Activated B cell treated with CpG ODN at 0.5 μM for 24 hours (primary cell): ENCODE measurements at regions not wholly inside any gene's neighbourhood (a gene's known extent, or its start where the extent isn't known, plus 50 kb on each side); places are given as distances from the start of the nearest gene placed in this dataset.

Source experiments
- ATAC-seq: fragments of 200-7000 bp; cut with Tn5 transposase; one replicate; pipeline ENCODE4 v1.10.0; 2021; ENCODE audit warnings: low read depth, mild to moderate bottlenecking, moderate library complexity
- CTCF ChIA-PET: fragments of 350-600 bp; sonication (Branson Sonifier 250); formaldehyde crosslinking; loops from one replicate; lab custom pipeline; 2021; ENCODE audit warnings: antibody characterized with exemption; lab: Charles Lee
- POLR2A ChIA-PET: fragments of 350-600 bp; sonication (Branson Sonifier 250); formaldehyde crosslinking; loops from one replicate; lab custom pipeline; 2021; ENCODE audit warnings: antibody characterized with exemption; lab: Charles Lee
- DNase-seq: peaks from one replicate; pipeline ENCODE4 v3.0.0; 2022
- H3K27ac Mint-ChIP-seq: one replicate; pipeline ENCODE4 v1.8.0; 2020; ENCODE audit warnings: mixed read lengths
- H3K27me3 Mint-ChIP-seq: one replicate; pipeline ENCODE4 v1.8.0; 2021; ENCODE audit warnings: mixed read lengths
- H3K36me3 Mint-ChIP-seq: one replicate; pipeline ENCODE4 v1.8.0; 2021; ENCODE audit warnings: low read depth, mixed read lengths
- H3K4me1 Mint-ChIP-seq: one replicate; pipeline ENCODE4 v1.8.0; 2021; ENCODE audit warnings: mixed read lengths
- H3K4me3 Mint-ChIP-seq: one replicate; pipeline ENCODE4 v1.8.0; 2020; ENCODE audit warnings: mild to moderate bottlenecking, mixed read lengths
- H3K9me3 Mint-ChIP-seq: one replicate; pipeline ENCODE4 v1.8.0; 2020; ENCODE audit warnings: mixed read lengths
- CTCF ChIP-seq: fragments of 200-600 bp; IDR thresholded peaks from one replicate; pipeline ENCODE4 v1.8.0; 2022; ENCODE audit warnings: antibody characterized with exemption, mild to moderate bottlenecking
- intact Hi-C: fragments of 100-400 bp; cut with micrococcal nuclease; formaldehyde crosslinking; loops from one replicate; pipeline ENCODE4 v1.15.1; 2024

GRCh38 chr1:29420202-29420601, 183.9 kb downstream of the PTPRU start:
- ATAC-seq (no peak), DNase-seq (no peak)
- no peaks in the 10 kb centered on the region for H3K9me3 Mint-ChIP-seq
- no peak for TF ChIP-seq CTCF
- H3K4me1 Mint-ChIP-seq: no peaks in the 10 kb centered on the region
- H3K36me3 Mint-ChIP-seq: no peaks in the 10 kb centered on the region
- POLR2A ChIA-PET: no interaction called here
- peaks cover 12% of the 10 kb centered on the region for H3K27me3 Mint-ChIP-seq
- H3K27ac Mint-ChIP-seq: no peak overlapping the region
- CTCF ChIA-PET: no interaction called here
- no peak overlapping the region for H3K4me3 Mint-ChIP-seq
- intact Hi-C loops: no loop called here

GRCh38 chr1:29417971-29418370, 181.6 kb downstream of the PTPRU start:
- intact Hi-C loops: no loop called here
- Mint-ChIP-seq H3K4me1 (no peaks in the 10 kb centered on the region), H3K27me3 (peaks cover 8% of the 10 kb centered on the region), H3K36me3 (no peaks in the 10 kb centered on the region), H3K4me3 (no peak overlapping the region), H3K9me3 (no peaks in the 10 kb centered on the region), H3K27ac (no peak overlapping the region)
- ChIA-PET POLR2A (no interaction called here), CTCF (no interaction called here)
- DNase-seq (no peak), ATAC-seq (no peak)
- TF ChIP-seq CTCF: no peak

DNA sequence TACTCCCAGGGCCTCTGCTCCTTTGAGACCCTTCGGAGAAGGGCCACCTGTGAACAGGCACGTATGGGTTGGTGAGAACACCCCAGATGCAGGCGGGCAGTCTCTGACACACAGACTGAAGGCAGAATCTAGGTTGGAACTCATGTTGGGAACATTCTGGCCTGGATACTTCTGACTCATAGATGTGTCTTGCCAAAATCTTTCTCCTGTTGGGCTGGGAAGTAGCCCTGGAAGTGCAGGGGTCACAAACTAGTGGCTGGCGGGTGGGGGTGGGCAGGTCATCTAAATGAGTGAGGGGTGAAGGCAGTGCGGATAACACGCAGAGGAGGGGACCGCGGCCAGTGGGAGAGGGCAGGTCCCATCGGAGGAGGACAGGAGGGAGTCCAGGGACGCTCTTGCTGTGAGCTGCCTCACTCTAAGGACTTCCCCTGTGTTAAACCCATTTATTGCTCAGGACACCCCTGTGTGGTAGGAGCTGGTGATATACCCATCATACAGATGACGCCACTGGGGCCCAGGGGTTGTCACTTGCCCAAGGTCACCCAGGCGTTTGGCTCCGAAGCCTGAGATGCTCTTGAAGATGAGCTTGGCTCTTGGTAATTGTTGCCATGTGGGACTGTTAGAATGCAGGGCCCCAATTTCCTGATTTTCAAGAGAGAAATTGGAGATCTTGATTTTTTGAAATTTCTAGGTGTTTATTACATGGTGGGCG, 181.0 kb downstream of the PTPRU start:
- POLR2A ChIA-PET: no interaction called here
- no peak overlapping the region for H3K27ac Mint-ChIP-seq
- CTCF ChIA-PET: no interaction called here
- H3K4me1 Mint-ChIP-seq: no peaks in the 10 kb centered on the region
- ATAC-seq: no peak
- TF ChIP-seq CTCF: no peak
- no peaks in the 10 kb centered on the region for H3K9me3 Mint-ChIP-seq
- no peaks in the 10 kb centered on the region for H3K36me3 Mint-ChIP-seq
- H3K27me3 Mint-ChIP-seq: peaks cover 8% of the 10 kb centered on the region
- intact Hi-C loops: no loop called here
- no peak overlapping the region for H3K4me3 Mint-ChIP-seq
- no peak for DNase-seq

DNA sequence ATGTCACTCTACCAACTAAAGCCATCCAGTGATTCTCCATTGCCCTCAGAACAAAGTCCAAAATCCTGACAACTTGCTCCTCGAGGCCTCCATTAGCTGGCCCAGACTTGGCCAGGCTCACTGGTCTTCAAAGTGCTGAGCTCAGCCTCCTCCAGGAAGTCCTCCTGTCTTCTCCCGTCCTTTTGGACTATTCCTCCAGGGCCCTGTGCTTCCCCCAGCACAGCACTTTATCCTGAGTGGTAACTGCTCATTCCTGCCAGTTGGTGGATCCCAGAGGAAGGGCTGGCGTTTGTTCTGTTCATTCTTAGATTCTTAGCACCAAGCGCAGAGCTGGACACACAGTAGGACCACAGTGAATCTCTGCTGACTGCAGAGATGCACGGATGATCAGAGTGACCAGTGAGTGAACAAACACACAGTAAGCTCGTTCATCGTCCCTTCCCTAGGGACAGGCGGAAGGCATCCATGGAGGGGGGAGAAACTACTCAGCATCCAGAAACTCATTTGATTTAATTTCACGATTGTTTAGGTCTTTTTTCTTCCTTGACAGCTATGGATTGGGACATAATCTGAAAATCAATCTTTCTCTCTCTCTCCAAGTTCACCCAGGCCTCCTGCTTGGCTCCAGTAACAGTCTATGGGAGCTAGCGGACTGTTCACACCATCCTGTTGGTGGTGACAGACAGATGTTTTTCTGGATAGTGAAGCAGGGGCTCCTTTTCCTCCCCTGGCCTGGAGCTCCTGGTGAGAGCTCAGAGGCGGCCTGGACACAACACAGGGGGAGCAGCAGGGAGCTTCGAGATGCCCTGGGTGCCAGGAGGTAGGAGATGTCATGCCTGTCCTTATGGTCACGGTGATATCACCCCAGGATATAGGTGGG, 180.2 kb downstream of the PTPRU start:
- Mint-ChIP-seq H3K4me3 (no peak overlapping the region), H3K27me3 (peaks cover 6% of the 10 kb centered on the region), H3K9me3 (no peaks in the 10 kb centered on the region), H3K4me1 (no peaks in the 10 kb centered on the region), H3K36me3 (no peaks in the 10 kb centered on the region), H3K27ac (no peak overlapping the region)
- CTCF ChIA-PET: no interaction called here
- DNase-seq: no peak
- intact Hi-C loops: no loop called here
- POLR2A ChIA-PET: no interaction called here
- no peak for TF ChIP-seq CTCF
- no peak for ATAC-seq

GRCh38 chr1:29415861-29416260, 179.5 kb downstream of the PTPRU start:
- H3K27ac Mint-ChIP-seq: no peak overlapping the region
- DNase-seq (no peak), ATAC-seq (no peak)
- POLR2A ChIA-PET: no interaction called here
- no peaks in the 10 kb centered on the region for H3K9me3 Mint-ChIP-seq
- intact Hi-C loops: no loop called here
- H3K27me3 Mint-ChIP-seq: peaks cover 6% of the 10 kb centered on the region
- H3K4me3 Mint-ChIP-seq: no peak overlapping the region
- CTCF ChIA-PET: no interaction called here
- H3K4me1 Mint-ChIP-seq: no peaks in the 10 kb centered on the region
- H3K36me3 Mint-ChIP-seq: no peaks in the 10 kb centered on the region
- TF ChIP-seq CTCF: no peak
